HG02884 (cell line): ENCODE measurements at regions not wholly inside any gene's neighbourhood (a gene's known extent, or its start where the extent isn't known, plus 50 kb on each side); places are given as distances from the start of the nearest gene placed in this dataset.

Experiments used
- ATAC-seq: cut with Tn5 transposase; IDR thresholded peaks from one replicate; pipeline ENCODE4 v1.9.1; 2021; ENCODE audit warnings: mild to moderate bottlenecking, moderate library complexity; ENCODE audit not compliant: unreplicated experiment

DNA sequence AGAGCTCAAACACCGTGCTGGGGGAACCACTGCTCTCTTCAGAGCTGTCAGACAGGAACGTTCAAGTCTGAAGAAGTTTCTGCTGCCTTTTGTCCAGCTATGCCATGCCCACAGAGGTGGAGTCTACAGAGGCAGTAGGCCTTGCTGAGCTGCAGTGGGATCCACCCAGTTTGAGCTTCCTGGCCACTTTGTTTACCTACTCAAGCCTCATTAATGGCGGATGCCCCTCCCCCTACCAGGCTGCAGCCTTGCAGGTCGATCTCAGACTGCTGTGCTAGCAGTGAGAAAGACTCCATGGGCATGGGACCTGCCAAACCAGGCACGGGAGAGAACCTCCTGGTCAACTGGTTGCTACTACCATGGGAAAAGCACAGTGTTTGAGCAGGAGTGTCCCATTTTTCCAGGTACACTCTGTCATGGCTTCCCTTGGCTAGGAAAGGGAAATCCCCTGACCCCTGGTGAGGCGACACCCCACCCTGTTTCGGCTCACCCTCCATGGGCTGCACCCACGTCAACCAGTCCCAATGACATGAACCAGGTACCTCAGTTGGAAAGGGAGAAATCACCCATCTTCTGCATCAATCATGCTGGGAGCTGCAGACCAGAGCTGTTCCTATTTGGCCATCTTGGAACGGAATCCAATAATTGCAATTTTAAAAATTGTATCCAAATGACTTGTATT lies 246.9 kb upstream of the ADAMTS16 start:
- no peak for ATAC-seq

DNA sequence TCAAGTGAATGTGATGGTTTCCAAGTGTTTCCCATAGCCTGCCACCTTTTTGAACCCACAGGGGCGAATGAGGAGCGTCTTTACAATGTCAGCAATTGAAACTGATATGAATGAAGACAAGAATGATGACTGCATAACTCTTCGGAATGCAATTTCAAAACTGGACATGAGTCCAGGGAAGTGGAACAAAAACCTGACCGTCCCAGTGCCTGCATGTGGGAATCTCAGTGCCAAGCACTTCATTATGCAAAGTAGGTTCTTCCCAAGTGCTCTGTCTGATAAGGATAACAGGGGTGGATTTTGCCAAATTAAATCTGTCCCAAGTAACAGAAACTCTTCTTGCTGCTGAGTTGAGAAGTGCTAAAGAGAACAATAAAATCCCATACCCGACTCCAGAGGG lies 243.8 kb upstream of the ADAMTS16 start:
- ATAC-seq, result no peak

DNA sequence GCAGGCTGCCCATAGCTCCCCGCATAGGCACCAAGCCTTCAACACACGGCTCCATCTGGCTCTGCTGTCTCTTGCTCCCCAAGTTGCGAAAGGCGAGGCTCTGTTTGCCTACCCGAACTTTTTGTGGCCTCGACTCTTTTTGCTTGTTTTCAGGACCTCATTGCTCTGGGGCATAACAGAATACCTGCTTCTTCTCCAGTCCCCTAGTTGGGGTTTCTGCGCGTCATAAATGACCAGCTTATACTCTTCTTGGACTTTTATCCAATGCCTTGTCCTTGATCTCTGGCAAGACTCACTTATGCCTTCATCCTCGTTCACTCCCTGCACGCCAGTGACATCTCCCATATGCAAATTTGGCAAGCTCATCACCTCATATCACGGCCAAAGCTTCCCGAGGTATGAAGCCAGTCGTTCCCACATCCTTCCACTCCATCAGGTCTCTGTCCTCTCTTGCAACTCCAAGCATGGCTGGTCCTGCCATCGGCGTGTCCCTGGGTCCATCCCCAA lies 238.8 kb upstream of the ADAMTS16 start:
- ATAC-seq, result no peak

DNA sequence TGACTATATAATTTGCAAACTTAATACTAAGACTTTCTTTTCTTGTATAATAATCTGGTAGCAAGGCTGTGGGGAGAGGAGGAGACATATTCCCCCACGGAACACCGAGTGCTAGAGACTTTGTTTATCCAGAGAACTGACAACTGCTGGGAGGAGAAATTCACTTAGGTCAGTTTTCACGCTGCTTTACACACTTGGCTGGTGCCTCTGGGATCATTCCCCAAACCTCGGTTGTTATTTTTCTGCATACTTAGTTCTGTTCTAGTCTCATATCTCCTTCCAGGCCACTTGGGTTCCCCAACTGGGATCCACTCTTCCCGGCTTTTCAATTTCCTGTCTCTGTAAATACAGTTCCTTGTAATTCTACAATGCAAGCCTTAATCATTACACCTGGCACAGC lies 238.2 kb upstream of the ADAMTS16 start:
- no peak for ATAC-seq

DNA sequence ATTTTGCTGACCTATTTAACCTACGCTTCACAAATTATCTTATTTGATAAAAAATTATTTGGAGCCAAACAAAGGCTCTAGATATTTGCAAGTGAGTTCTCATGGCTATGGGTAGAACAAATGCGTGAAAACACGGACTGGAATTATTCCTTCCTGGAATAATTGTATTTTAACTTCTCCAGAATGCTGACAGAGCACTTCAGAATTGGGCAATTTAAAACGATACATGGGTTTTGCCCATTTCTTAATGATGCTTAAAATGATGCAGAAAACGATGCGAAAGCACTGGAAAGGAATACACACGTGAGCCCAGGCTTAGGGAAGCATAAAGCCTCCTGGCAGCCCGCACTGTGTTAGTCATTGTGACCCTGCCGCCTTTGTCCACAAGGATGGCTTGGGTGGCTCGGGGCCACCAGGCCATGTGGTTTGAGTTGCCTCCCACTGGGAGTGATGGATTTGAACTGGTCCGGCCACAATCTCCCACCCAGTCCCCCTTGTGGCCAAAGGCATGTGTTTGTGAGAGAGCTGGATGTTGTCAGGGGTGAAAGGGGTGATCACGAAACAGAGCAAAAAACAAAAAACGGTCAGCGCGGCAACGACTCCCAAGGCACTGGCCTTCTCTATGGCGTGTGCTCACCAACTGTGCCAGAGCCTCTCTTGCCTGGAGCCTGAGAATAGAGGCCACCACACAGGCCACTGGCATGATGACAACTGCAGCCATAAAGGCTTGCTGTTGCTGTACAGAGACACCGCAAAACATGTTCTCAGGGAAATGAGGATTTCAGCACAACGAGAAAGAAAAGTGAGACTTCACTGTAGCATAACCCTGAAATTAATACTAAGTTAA lies 234.2 kb upstream of the ADAMTS16 start:
- no peak for ATAC-seq

DNA sequence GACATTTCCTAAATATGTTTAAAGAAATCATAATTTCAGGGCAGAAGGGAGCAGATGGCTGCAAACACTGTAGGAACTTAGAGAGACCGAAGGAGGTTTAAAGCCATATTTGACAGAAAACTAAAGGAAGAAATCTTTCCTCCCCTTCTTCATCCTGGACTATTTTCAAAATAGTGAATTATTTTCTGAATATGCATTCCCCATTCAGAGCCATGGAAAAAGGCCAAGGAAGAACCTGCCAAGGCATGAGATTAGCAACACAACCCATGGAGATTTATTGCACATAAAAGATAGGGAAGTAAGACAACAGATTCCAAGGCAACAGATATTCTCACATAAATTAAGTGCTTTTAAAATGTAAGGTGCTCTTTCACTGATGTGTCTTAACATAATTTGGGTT lies 233.3 kb upstream of the ADAMTS16 start:
- ATAC-seq, result no peak

DNA sequence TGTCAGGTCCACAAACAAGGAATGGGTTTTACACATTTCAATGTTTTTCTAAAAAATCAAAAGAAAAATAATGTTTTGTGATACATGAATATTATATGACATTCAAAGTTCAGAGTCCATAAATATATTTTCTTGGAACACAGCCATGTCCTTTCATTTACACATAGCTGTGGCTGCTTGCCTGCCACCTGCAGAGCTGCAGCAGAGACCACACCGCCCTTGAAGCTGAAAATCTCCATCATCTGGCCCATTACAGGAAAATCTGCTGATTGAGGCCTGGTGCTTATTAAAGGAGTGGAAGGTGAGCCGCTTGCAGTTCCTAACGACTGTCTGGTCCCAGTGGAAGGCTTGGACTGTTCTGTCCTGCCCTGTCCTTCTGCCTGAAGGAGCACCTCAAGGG lies 232.6 kb upstream of the ADAMTS16 start:
- no peak for ATAC-seq

DNA sequence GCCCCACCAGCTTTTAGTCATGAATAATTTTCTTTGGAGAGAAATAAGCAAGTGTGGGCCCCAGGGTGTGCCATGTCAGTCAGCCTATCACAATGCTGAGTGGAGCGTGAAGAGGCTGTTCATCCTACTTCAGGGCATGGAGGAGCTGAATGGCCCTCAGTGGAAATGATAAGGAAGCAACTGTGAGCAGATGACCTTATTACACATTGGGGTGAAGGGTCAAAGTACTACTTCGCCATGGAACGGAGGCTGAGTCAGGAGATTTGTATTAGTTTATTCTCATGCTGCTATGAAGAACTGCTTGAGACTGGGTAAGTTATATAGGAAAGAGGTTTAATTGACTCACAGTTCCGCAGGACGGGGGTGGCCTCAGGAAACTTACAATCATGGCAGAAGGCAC lies 231.0 kb upstream of the ADAMTS16 start:
- ATAC-seq, result no peak

DNA sequence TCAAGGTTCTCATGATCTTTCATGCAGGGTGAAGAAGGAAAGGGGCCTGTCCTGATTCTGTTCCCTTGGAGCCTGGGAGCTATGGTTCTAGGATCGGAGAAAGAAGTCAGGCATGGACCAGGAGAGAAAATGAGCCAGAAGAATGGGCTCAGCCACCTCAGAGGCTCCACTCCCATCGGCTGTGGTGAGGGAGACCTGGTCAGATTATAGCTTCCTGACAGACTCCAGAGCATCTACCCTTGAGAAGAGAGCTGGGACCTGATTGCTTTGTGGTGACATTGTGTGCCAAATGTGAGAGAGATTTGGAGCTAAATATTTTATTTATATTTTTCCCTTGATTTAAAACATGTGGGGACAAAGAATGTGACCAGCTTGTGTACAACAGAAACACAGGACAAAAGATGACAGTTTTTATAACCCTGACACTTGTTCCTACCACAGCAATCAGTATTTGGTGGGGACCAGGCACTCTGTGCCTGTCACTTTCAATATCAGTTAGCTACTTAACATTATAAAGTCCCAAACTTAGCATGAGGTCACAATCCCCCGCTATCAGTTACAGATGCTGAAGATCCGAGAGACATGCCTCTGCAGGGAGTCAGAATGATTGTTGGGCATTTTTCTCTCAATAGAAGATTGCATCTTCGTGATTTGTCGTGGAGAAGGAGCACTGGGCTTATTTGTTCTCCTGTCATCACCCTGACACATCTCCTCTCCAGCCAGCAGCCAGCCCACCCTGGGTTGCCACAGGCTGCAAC lies 228.3 kb upstream of the ADAMTS16 start:
- no peak for ATAC-seq

DNA sequence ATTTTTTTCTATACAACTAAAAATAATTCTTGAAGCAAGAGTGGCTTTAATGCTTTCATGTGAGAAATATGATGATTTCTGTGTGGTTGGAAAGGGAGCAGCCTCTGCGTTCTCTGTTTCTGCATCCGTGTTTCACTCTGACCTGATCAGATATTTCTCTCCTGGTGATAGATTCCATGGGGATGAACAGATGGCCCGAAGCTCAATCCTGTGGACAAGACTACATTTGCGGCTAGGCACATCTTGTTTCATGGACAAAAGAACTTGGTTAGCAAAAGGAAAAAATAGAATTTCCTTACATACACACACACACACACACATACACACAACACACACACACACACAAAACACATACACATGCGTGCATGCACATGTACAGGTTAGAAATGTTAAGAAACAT lies 218.2 kb upstream of the ADAMTS16 start:
- ATAC-seq, result no peak

DNA sequence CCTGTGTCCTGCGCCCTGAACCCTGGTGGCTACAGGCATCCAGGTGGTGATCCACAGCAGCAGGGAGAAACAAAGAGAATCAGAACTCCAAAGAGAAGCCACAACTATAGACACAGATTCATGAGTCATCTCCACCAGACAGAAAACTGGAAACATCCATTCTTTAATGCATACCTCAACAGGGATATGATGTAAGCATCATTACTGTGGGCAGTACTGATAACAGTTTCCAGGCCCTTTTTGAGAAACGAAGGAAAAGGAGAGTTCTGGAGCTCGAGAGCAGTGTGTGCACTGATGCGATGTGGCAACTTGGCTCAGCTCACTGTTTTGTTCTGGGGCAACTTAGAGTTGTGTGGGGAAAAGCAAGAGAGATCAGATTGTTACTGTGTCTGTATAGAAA lies 215.6 kb upstream of the ADAMTS16 start:
- ATAC-seq, result no peak

DNA sequence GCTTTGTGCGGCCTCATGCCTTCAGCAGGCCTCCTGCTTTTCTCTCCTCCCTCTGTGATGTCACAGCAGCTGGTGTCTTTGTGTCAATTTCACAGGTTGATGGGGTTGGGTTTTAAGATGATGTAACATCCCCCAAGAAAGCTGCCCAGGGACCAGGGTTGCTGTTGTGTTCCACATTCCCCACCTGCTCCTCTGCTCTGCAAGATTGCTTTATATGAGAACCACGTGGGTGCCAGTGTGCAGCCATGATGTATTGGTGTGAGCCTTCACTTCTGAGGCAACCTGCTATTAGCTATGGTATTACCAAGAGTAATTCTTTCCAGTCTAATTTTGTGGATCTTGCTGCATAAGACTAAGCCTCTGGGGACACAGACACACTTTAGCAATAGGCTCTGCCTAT lies 213.0 kb upstream of the ADAMTS16 start:
- ATAC-seq, result no peak

DNA sequence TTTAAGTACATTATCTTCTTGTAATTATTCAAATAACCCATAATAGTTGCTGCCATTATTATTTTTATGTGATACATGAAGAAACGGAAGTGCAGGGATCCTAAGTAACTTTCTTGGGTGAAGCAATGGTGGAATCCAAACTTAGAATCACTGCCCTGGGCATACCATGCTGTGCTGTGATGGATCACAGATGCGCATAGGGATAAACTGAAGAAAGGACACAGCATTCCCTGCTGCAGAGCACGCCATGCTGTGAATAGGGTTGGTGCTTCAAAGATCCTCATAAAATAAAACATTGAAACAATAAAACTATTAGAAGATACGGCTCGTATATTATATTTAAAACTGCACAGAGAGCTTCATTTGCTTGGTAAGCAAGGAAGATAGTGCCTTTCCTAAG lies 211.7 kb upstream of the ADAMTS16 start:
- ATAC-seq, result no peak

DNA sequence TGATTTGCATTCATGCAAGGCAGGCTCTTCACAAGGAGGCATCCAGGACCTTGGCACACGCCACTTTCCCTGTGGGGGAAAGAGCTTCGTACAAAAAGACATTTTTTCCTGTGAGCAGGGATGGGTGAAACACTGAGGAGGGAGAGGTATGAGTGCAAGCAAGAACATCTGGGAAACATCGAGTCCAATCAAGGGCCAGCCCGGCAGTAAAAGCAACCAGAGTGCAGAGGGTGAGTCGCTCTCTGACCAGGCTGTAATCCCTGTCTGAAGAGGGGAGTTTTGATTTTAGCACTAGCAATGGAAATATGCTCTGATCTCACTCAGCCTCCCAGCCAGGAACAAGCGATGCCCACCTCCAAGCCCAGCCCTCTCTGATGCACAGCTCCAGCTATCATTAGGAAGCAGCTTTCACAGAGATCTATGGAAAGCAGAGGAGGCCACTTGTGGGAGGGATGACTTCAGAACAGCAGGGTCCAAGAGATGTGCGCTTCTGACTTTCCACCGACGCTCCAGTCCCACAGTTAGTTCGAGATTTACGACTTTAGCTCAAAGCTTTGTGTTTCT lies 211.0 kb upstream of the ADAMTS16 start:
- ATAC-seq, result no peak

DNA sequence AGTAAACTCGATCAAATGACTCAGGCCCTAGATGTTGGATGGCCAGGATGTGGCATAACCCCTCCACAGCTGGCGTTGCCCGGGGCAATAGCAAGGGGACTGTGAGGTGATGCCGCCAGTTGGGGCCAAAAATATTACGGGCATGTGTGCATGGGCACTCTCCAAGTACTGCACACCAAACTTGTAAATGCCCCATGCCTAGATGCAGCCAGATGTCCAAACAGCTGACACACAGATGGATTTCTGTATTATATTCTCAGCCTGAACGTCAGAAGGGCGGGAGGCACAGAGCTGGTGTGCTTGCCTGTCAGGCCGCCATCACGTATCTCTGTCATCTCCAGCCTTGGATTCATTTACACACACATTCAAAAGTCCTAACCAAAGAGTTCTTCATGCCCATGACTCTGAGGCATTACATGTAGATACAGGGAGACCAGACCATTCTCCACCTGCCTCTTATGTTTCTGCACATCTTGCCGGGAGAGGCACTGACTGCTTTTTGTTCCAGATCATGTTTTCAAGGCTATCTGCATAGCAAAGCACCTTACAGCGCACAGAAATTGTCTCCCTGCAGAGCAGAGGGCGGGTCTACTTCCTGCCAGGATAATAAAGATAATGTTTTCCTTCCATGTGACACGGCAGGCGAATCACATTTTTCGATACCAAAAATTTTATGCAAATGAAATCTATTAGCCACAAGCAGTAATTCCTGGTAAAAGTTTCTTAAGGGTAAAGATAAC lies 200.9 kb upstream of the ADAMTS16 start:
- ATAC-seq, result no peak

DNA sequence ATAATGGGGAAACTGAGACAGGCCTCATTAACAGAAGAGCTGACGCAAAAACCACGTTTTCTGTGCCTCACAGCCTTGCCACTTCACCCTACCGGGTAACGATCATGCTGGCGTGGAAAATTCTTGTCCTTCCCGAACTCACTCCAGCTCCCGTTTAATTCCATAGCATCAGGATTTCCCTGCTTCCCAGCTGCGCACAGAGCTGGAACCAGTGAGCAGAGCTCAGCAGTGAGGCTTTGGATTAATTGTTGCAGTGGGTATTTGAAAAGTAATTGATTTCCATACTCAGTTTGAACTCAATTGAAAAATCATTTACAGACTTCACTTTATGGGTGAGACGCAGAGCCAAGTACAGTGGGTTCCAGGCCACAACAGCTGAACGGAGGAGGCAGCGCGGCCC lies 199.0 kb upstream of the ADAMTS16 start:
- ATAC-seq, result no peak

DNA sequence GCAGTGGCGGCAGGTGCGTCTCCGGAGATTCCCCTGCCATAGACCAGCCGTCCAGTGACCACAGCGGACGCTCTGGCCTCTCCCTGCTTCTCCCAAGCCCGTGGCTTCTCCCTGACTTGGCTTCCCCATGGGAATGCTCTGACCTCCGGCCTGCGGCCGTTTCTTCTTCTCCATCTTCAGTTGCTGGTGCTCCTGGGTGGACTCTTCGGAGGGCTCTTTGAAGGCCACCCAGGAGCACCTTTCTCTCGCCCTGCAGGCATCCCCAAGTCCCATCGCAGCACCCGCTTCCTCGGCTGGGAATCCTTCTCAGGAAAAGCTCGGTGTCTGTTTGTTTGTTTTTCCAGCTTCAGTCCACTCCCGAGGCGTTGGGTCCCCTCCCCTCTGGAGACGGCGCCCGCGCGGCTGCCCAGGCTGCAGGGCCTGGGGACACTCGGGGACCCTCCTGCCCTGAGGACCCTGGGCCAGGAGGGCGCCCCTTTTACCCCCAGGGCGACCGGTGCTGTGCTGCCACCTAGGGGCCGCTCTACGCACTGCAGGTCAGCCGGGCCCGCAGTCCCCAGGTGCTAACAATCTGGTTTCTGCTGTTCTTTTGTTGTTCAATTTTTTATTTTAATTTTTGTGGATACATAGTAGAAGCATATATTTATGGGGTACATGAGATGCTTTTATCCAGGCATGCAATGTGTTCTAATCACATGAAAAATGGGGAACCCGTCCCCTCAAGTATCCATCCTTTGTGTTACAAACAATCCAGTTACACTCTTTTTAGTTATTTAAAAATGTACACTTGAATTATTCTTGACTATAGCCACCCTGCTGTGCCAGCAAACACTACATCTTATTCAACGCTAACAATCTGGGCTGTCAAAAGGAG lies 197.9 kb upstream of the ADAMTS16 start:
- ATAC-seq, result no peak

DNA sequence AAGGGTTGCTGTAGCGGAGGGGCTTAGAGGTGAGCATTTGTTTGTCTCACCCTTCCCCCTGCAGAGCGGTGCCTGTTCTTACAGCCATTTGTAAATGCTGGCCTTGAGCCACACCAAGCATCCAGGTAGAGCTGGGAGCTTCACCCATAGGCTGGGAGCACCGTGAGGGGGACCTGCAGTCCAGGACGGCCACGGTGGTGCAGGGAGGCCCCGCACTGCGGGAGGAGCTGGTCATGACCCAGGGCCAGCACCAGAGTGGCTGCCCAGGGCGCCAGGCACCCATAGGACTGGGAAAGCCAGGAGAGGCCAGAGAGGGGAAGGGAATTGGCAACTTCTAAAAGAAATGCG lies 197.3 kb upstream of the ADAMTS16 start:
- no peak for ATAC-seq

DNA sequence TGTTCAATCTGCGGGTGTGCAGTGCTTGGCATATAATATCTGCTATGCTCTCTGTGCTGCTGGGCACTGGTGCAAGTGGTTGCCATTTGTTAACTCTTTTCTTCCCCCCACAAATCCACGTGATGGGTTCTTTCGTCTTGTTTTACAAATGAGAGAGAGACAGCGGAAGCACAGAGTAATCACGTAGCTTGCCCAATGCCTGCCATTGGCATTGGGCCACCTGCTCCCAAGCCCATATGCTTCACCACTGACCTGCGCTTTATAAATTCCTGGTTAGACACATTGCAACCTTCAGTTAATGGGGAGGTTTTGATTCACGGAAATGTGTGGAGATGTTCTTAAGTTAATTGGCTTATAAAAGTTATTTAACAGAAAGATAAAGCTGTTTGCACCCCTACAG lies 194.8 kb upstream of the ADAMTS16 start:
- ATAC-seq, result no peak

DNA sequence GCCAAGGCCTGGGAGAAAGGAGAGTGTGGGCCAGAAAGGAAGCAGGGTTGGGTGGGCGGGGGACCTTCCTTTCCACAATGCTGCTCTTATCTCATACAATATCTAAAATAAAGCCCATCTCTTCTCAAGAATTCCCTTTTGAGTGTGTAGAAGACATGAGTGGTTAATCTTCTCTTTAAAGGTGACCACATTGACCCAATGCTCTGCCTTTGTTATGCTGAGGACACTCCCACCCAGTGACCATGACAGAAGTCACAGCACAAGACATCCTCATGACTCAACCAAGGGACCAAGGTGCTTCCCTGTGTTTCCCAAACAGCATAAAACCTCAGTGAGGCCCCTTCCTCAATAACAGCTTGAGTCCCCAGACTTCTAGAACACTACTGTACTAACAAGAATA lies 193.0 kb upstream of the ADAMTS16 start:
- no peak for ATAC-seq
